ENCODE measurements at regions not wholly inside any gene's neighbourhood (a gene's known extent, or its start where the extent isn't known, plus 50 kb on each side); places are given as distances from the start of the nearest gene placed in this dataset.

DNA sequence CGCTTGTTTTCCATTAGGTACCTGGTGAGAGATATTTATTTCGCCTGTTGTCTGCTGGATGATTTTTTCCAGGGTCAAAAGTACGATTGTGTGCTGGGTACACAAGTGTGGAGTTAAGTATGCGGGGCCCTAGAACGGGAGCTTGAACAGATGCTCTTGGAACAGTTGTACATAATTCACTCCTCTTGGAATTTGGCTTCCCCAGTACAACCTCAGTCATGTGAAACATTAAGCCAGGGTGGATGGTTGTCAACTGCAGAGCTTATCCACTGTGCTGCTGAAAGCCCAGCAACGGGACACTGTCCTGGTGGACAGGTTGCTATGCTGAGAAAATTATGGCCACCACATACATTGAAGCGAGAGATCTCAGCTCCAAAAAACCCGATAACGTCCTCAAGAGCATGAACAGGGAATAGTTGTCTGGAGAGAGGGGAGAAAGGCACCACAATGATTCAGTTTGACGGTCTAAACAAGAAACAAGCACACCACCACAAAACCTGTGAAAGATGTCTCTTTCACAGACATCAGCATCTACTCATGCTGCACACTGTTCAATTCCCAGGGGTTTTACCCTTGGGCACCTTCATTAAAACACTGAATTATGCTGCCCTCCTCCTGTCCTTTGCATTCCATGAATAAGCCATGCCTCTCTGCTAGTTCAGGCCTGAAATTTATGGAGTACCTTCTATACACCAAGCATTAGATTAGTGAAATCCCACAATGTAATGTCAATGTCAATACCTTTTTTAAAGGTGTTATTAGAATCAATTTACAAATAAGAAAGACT lies 176.8 kb upstream of the TRIB2 start:
- Histone ChIP-seq H3K27me3 (replicated peaks in 1 of 4; ENCODE audit: control extremely low read depth in 1 of 4, control insufficient read depth in 3 of 4, insufficient read depth in 4 of 4, low read length in 3 of 4) (no peaks in the 10 kb centered on the region), H3K4me2 (replicated peaks; ENCODE audit: low read depth, low read length, poor library complexity, severe bottlenecking) (no peak overlapping the region), H3K79me2 (ENCODE audit: control insufficient read depth, insufficient read depth, low read length) (no peaks in the 10 kb centered on the region), H2AFZ (ENCODE audit: insufficient read depth, low read depth, low read length, poor library complexity, severe bottlenecking) (no peak overlapping the region), H3K27ac (ENCODE audit: low read length in 2 of 2) (no peak overlapping the region), H3K9me3 (ENCODE audit: control extremely low read depth in 1 of 3, control insufficient read depth in 2 of 3, insufficient read depth in 1 of 3, low read length in 2 of 3) (no peaks in the 10 kb centered on the region), H3K9ac (ENCODE audit: low read length) (no peak overlapping the region), H3K36me3 (replicated peaks in 1 of 2; ENCODE audit: control extremely low read depth in 1 of 2, control insufficient read depth in 1 of 2, extremely low read depth in 1 of 2, insufficient read depth in 2 of 2, low read length in 1 of 2) (no peaks in the 10 kb centered on the region), H3K4me1 (ENCODE audit: control insufficient read depth in 2 of 2, insufficient read depth in 2 of 2, low read length in 2 of 2) (peaks cover 16 to 18% of the 10 kb centered on the region in 2 donors), H4K20me1 (ENCODE audit: control insufficient read depth, insufficient read depth, low read length, poor library complexity, severe bottlenecking) (no peaks in the 10 kb centered on the region), H3K4me3 (ENCODE audit: control extremely low read depth in 1 of 5, extremely low read depth in 1 of 5, insufficient read depth in 1 of 5, low read depth in 2 of 5, low read length in 4 of 5) (no peak overlapping the region)
- 100% methylated on average over 3 of the region's 10 CpGs for WGBS (ENCODE audit: insufficient coverage)
- no peak overlapping the region for H3K4me3 Mint-ChIP-seq
- H3K9me3 Mint-ChIP-seq (ENCODE audit: insufficient read depth) = no peaks in the 10 kb centered on the region
- ChIA-PET POLR2A (interaction anchor here (0.5 kb wide), 1 partner anchor 565 kb away, joined by 3 read pairs; no protein-coding TSS in a partner anchor), CTCF (interaction anchor here (1.1 to 1.3 kb wide), 2 partner anchors 10 to 11 kb away, joined by 3 read pairs; no protein-coding TSS in a partner anchor)
- H3K4me1 Mint-ChIP-seq = peaks cover 28% of the 10 kb centered on the region
- no peak overlapping the region for H3K27ac Mint-ChIP-seq
- TF ChIP-seq EZH2 (IDR thresholded peaks at IDR 0.05; ENCODE audit: borderline replicate concordance, insufficient read depth, low read depth, low read length, poor library complexity, severe bottlenecking) = no peak
- TF ChIP-seq, protein P1, sequence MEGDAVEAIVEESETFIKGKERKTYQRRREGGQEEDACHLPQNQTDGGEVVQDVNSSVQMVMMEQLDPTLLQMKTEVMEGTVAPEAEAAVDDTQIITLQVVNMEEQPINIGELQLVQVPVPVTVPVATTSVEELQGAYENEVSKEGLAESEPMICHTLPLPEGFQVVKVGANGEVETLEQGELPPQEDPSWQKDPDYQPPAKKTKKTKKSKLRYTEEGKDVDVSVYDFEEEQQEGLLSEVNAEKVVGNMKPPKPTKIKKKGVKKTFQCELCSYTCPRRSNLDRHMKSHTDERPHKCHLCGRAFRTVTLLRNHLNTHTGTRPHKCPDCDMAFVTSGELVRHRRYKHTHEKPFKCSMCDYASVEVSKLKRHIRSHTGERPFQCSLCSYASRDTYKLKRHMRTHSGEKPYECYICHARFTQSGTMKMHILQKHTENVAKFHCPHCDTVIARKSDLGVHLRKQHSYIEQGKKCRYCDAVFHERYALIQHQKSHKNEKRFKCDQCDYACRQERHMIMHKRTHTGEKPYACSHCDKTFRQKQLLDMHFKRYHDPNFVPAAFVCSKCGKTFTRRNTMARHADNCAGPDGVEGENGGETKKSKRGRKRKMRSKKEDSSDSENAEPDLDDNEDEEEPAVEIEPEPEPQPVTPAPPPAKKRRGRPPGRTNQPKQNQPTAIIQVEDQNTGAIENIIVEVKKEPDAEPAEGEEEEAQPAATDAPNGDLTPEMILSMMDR (IDR thresholded peaks at IDR 0.05) = no peak
- intact Hi-C loops (cut with micrococcal nuclease) = loop anchor here (5.0 kb wide), 1 partner anchor 38 kb away; no protein-coding TSS in a partner anchor
- DNase-seq (no peak), ATAC-seq (ENCODE audit: low read depth) (no peak)
- H3K27me3 Mint-ChIP-seq = no peaks in the 10 kb centered on the region

Data from B cell (primary cell).